ENCODE measurements at regions not wholly inside any gene's neighbourhood (a gene's known extent, or its start where the extent isn't known, plus 50 kb on each side); places are given as distances from the start of the nearest gene placed in this dataset.

GRCh38 chr5:165101709-165102108, 1596.3 kb downstream of the MAT2B start:
- DNase-seq (ENCODE audit: low spot score) = no peak

GRCh38 chr5:165104611-165105010, 1599.2 kb downstream of the MAT2B start:
- DNase-seq (ENCODE audit: low spot score) = no peak

- no peak for DNase-seq (ENCODE audit: low spot score)
These were observed 1603.4 kb downstream of the MAT2B start for GRCh38 chr5:165108809-165109208.

- no peak for DNase-seq (ENCODE audit: low spot score)
These were observed 1613.8 kb downstream of the MAT2B start for GRCh38 chr5:165119175-165119574.

GRCh38 chr5:165126598-165126997, 1621.2 kb downstream of the MAT2B start:
- DNase-seq (ENCODE audit: low spot score) = no peak

- DNase-seq (ENCODE audit: low spot score) = no peak
These were observed 1622.5 kb downstream of the MAT2B start for GRCh38 chr5:165127941-165128340.

GRCh38 chr5:165130656-165131055, 1625.2 kb downstream of the MAT2B start:
- DNase-seq (ENCODE audit: low spot score) = no peak

- no peak for DNase-seq (ENCODE audit: low spot score)
These were observed 1628.7 kb downstream of the MAT2B start for GRCh38 chr5:165134155-165134554.

GRCh38 chr5:165135565-165135964, 1630.1 kb downstream of the MAT2B start:
- no peak for DNase-seq (ENCODE audit: low spot score)

- no peak for DNase-seq (ENCODE audit: low spot score)
These were observed 1632.3 kb downstream of the MAT2B start for GRCh38 chr5:165137701-165138100.

- no peak for DNase-seq (ENCODE audit: low spot score)
These were observed 1632.8 kb downstream of the MAT2B start for GRCh38 chr5:165138236-165138635.

GRCh38 chr5:165139262-165139661, 1633.8 kb downstream of the MAT2B start:
- no peak for DNase-seq (ENCODE audit: low spot score)

GRCh38 chr5:165139721-165140120, 1634.3 kb downstream of the MAT2B start:
- no peak for DNase-seq (ENCODE audit: low spot score)

GRCh38 chr5:165143741-165144140, 1638.3 kb downstream of the MAT2B start:
- no peak for DNase-seq (ENCODE audit: low spot score)

GRCh38 chr5:165149431-165149830, 1644.0 kb downstream of the MAT2B start:
- no peak for DNase-seq (ENCODE audit: low spot score)

GRCh38 chr5:165152058-165152457, 1646.6 kb downstream of the MAT2B start:
- DNase-seq (ENCODE audit: low spot score) = no peak

- DNase-seq (ENCODE audit: low spot score) = no peak
These were observed 1651.8 kb downstream of the MAT2B start for GRCh38 chr5:165157219-165157618.

- DNase-seq (ENCODE audit: low spot score) = no peak
These were observed 1655.8 kb downstream of the MAT2B start for GRCh38 chr5:165161204-165161603.

GRCh38 chr5:165163861-165164260, 1658.4 kb downstream of the MAT2B start:
- no peak for DNase-seq (ENCODE audit: low spot score)

GRCh38 chr5:165173651-165174050, 1668.2 kb downstream of the MAT2B start:
- DNase-seq (ENCODE audit: low spot score) = no peak

GRCh38 chr5:165175041-165175440, 1669.6 kb downstream of the MAT2B start:
- DNase-seq (ENCODE audit: low spot score) = no peak

- DNase-seq (ENCODE audit: low spot score) = no peak
These were observed 1678.8 kb downstream of the MAT2B start for GRCh38 chr5:165184183-165184582.

GRCh38 chr5:165185716-165186115, 1680.3 kb downstream of the MAT2B start:
- no peak for DNase-seq (ENCODE audit: low spot score)

- no peak for DNase-seq (ENCODE audit: low spot score)
These were observed 1682.4 kb downstream of the MAT2B start for GRCh38 chr5:165187815-165188214.

GRCh38 chr5:165188556-165189175, 1683.2 kb downstream of the MAT2B start:
- DNase-seq (ENCODE audit: low spot score) = no peak
